IMR-90 (cell line): ENCODE measurements at regions not wholly inside any gene's neighbourhood (a gene's known extent, or its start where the extent isn't known, plus 50 kb on each side); places are given as distances from the start of the nearest gene placed in this dataset.
"Not testable (repeated sequence)": the region's sequence is repeated elsewhere in the genome, so short reads cannot be mapped to it uniquely, and the experiment has no call there.

Experiments used
- ATAC-seq: fragments of 200-7000 bp; cut with Tn5 transposase; 2 replicates; pipeline ENCODE4 v1.9.1; 2020; ENCODE audit warnings: low read depth, mild to moderate bottlenecking, moderate library complexity
- BruUV-seq: library from RNA; stranded (reverse); fragments of 400-500 nt; replicated peaks from 2 replicates; lab custom pipeline; 2021; lab: Mats Ljungman, UMichigan
- CTCF ChIA-PET: fragments of 300-600 bp; formaldehyde crosslinking; extraction: SDS; loops from one replicate; lab custom pipeline; 2021; ENCODE audit warnings: antibody characterized with exemption; lab: Yijun Ruan, JAX
- POLR2A ChIA-PET: fragments of 300-600 bp; sonication (Branson Sonifier 250); formaldehyde crosslinking; loops from one replicate; lab custom pipeline; 2022; ENCODE audit warnings: antibody characterized with exemption; ENCODE audit not compliant: unreplicated experiment; lab: Charles Lee
- DNase-seq: peaks from one replicate; pipeline ENCODE4 v3.0.0; 2013
- H2AFZ ChIP-seq: replicated peaks from 2 replicates; pipeline ENCODE3; 2013; ENCODE audit warnings: low read length, mild to moderate bottlenecking; ENCODE audit not compliant: poor library complexity
- H2AK5ac ChIP-seq: 2 replicates; pipeline ENCODE4 v1.6.1; 2013; ENCODE audit warnings: low read depth, low read length, inconsistent platforms
- H2AK9ac ChIP-seq: replicated peaks from 2 replicates; pipeline ENCODE3; 2013; ENCODE audit warnings: mild to moderate bottlenecking, low read depth, low read length, moderate library complexity; ENCODE audit not compliant: poor library complexity
- H2BK120ac ChIP-seq: 2 replicates; pipeline ENCODE4 v1.6.1; 2013; ENCODE audit warnings: low read depth, low read length, inconsistent platforms
- H2BK15ac ChIP-seq: 3 replicates; pipeline ENCODE4 v1.6.1; 2013; ENCODE audit warnings: low read depth, low read length, inconsistent platforms
- H2BK20ac ChIP-seq: 2 replicates; pipeline ENCODE4 v1.6.1; 2013; ENCODE audit warnings: low read depth, mild to moderate bottlenecking, inconsistent platforms, low read length, moderate library complexity
- H2BK5ac ChIP-seq: 2 replicates; pipeline ENCODE4 v1.6.1; 2013; ENCODE audit warnings: mild to moderate bottlenecking, low read depth, low read length, inconsistent platforms; ENCODE audit not compliant: poor library complexity, severe bottlenecking
- H3K14ac ChIP-seq: replicated peaks from 2 replicates; pipeline ENCODE4 v1.6.1; 2013; ENCODE audit warnings: low read depth, low read length, inconsistent platforms
- H3K18ac ChIP-seq: 2 replicates; pipeline ENCODE4 v1.6.1; 2013; ENCODE audit warnings: low read depth, low read length, control low read depth
- H3K23ac ChIP-seq: 2 replicates; pipeline ENCODE4 v1.6.1; 2013; ENCODE audit warnings: low read depth, low read length, inconsistent platforms
- H3K27ac ChIP-seq: 2 replicates; pipeline ENCODE4 v1.5.1; 2013; ENCODE audit warnings: mild to moderate bottlenecking, control low read depth, low read length; ENCODE audit not compliant: insufficient read depth
- H3K27me3 ChIP-seq: 2 replicates; pipeline ENCODE4 v1.6.1; 2013; ENCODE audit warnings: low read length; ENCODE audit not compliant: control insufficient read depth, insufficient read depth
- H3K36me3 ChIP-seq: 2 replicates; pipeline ENCODE4 v1.6.1; 2013; ENCODE audit warnings: low read length, mixed read lengths; ENCODE audit not compliant: control insufficient read depth, insufficient read depth
- H3K4ac ChIP-seq: 2 replicates; pipeline ENCODE4 v1.6.1; 2013; ENCODE audit warnings: low read depth, low read length, inconsistent platforms
- H3K4me1 ChIP-seq: 2 replicates; pipeline ENCODE4 v1.6.1; 2013; ENCODE audit warnings: low read length, mixed read lengths; ENCODE audit not compliant: control insufficient read depth, insufficient read depth
- H3K4me2 ChIP-seq: 2 replicates; pipeline ENCODE4 v1.6.1; 2013; ENCODE audit warnings: low read depth, mild to moderate bottlenecking, control low read depth, low read length, moderate library complexity
- H3K4me3 ChIP-seq: 2 replicates; pipeline ENCODE4 v1.5.1; 2013; ENCODE audit warnings: low read depth, mild to moderate bottlenecking, control low read depth, low read length, moderate library complexity; ENCODE audit not compliant: insufficient read depth
- H3K56ac ChIP-seq: 2 replicates; pipeline ENCODE4 v1.6.1; 2013; ENCODE audit warnings: low read length, inconsistent platforms; ENCODE audit not compliant: insufficient read depth; ENCODE audit errors: extremely low read depth
- H3K79me1 ChIP-seq, 2 experiments: 2 replicates each; pipeline ENCODE4 v1.6.1; 2013; ENCODE audit warnings: low read length in 2 of 2, inconsistent platforms in 1 of 2, low read depth in 1 of 2
- H3K9ac ChIP-seq: 2 replicates; pipeline ENCODE4 v1.6.1; 2013; ENCODE audit warnings: low read depth, low read length, control low read depth
- H3K9me1 ChIP-seq: 2 replicates; pipeline ENCODE4 v1.6.1; 2013; ENCODE audit warnings: low read length, inconsistent platforms; ENCODE audit not compliant: insufficient read depth
- H3K9me3 ChIP-seq: 2 replicates; pipeline ENCODE4 v1.6.1; 2013; ENCODE audit warnings: low read length; ENCODE audit not compliant: control insufficient read depth, insufficient read depth
- H4K20me1 ChIP-seq: 2 replicates; pipeline ENCODE4 v1.6.1; 2013; ENCODE audit warnings: low read length, inconsistent platforms; ENCODE audit not compliant: insufficient read depth
- H4K5ac ChIP-seq: 2 replicates; pipeline ENCODE4 v1.6.1; 2013; ENCODE audit warnings: mild to moderate bottlenecking, low read depth, low read length, control low read depth
- H4K8ac ChIP-seq, 2 experiments: 2 replicates each; pipeline ENCODE4 v1.6.1; 2013; ENCODE audit warnings: low read depth in 2 of 2, low read length in 2 of 2, control low read depth in 1 of 2, inconsistent platforms in 1 of 2
- H4K91ac ChIP-seq: 2 replicates; pipeline ENCODE4 v1.6.1; 2013; ENCODE audit warnings: low read depth, low read length, inconsistent platforms; ENCODE audit not compliant: insufficient read depth
- WGBS, 2 experiments: methylation state at CpG; one replicate each; pipeline versions ENCODE4 v1.1.5 to v1.1.7; 2013; ENCODE audit warnings: missing lambda C conversion rate in 2 of 2; ENCODE audit not compliant: insufficient read length in 1 of 2; ENCODE audit errors: extremely low coverage in 2 of 2; 5-methylcytosine and 5-hydroxymethylcytosine counted together
- dilution Hi-C: fragments of 300-500 bp; cut with HindIII; formaldehyde crosslinking; loops from one replicate; pipeline ENCODE4 v1.14.3; 2018; ENCODE audit warnings: low sequenced_read_pairs; ENCODE audit not compliant: unreplicated experiment
- in situ Hi-C: fragments of 300-500 bp; cut with MboI; formaldehyde crosslinking; loops from 3 replicates; pipeline ENCODE4 v1.14.3; 2019; ENCODE audit warnings: low sequenced_read_pairs, inconsistent platforms, mixed read lengths
- intact Hi-C: fragments of 100-400 bp; cut with micrococcal nuclease; formaldehyde crosslinking; loops from 2 replicates; pipeline ENCODE4 v1.10.0; 2022

- H3K18ac ChIP-seq, in situ Hi-C loops, ATAC-seq, H4K20me1 ChIP-seq, H3K9me3 ChIP-seq, H2AK9ac ChIP-seq, CTCF ChIA-PET, dilution Hi-C loops, H3K4me3 ChIP-seq, H3K4me1 ChIP-seq, DNase-seq, H4K5ac ChIP-seq, H2BK120ac ChIP-seq, H4K91ac ChIP-seq, H2BK15ac ChIP-seq, POLR2A ChIA-PET, H3K4me2 ChIP-seq, H3K23ac ChIP-seq, H3K14ac ChIP-seq, H2BK20ac ChIP-seq, BruUV-seq, H3K79me1 ChIP-seq, H3K27me3 ChIP-seq, H3K9me1 ChIP-seq, H3K9ac ChIP-seq, H3K4ac ChIP-seq, H3K36me3 ChIP-seq, H2AK5ac ChIP-seq, H2AFZ ChIP-seq, H4K8ac ChIP-seq, H3K56ac ChIP-seq, H3K27ac ChIP-seq, H2BK5ac ChIP-seq: not testable (repeated sequence)
- WGBS, 2 experiments, result no CpG with 5 or more reads among the region's 4 CpGs
- intact Hi-C loops, result loop anchor here (10.0 kb wide), 1 partner anchor 614 kb away; no protein-coding TSS in a partner anchor
These were observed 580.1 kb downstream of the FRK start for GRCh38 chr6:115480543-115480942.
